Right atrium auricular region (tissue), 2 donors: ENCODE measurements at regions not wholly inside any gene's neighbourhood (a gene's known extent, or its start where the extent isn't known, plus 50 kb on each side); places are given as distances from the start of the nearest gene placed in this dataset.

ENCODE experiments used
- DNase-seq: peaks from one replicate; pipeline ENCODE4 v3.0.0-alpha.2; 2019; ENCODE audit warnings: low spot score
- H3K27ac ChIP-seq, 2 donors: fragments of 200-600 bp; sonication (generic); 1 replicate in 1 of 2; 2 replicates in 1 of 2; pipeline ENCODE4 v1.5.1; 2016 to 2019
- H3K27me3 ChIP-seq, 2 donors: fragments of 200-600 bp; sonication (generic); one replicate each; pipeline versions ENCODE4 v1.5.1 to v1.6.0; 2017 to 2019
- H3K36me3 ChIP-seq: fragments of 200-600 bp; sonication (generic); one replicate; pipeline ENCODE4 v1.5.1; 2016
- H3K4me1 ChIP-seq, 2 donors: fragments of 200-600 bp; sonication (generic); one replicate each; pipeline versions ENCODE4 v1.5.1 to v1.6.0; 2017 to 2019
- H3K4me3 ChIP-seq, 2 donors: fragments of 200-600 bp; sonication (generic); 1 replicate in 1 of 2; 2 replicates in 1 of 2; pipeline ENCODE4 v1.5.1; 2017 to 2019; ENCODE audit warnings: mild to moderate bottlenecking in 1 of 2, moderate library complexity in 1 of 2
- H3K9me3 ChIP-seq, 2 donors: fragments of 200-600 bp; sonication (generic); one replicate each; pipeline ENCODE4 v1.5.1; 2019
- TF ChIP-seq, protein P1 (sequence below), 2 donors: fragments of 200-600 bp; sonication (generic); IDR thresholded peaks; one replicate each; pipeline ENCODE4 v1.5.1; 2019; ENCODE audit warnings: antibody characterized with exemption in 2 of 2

DNA sequence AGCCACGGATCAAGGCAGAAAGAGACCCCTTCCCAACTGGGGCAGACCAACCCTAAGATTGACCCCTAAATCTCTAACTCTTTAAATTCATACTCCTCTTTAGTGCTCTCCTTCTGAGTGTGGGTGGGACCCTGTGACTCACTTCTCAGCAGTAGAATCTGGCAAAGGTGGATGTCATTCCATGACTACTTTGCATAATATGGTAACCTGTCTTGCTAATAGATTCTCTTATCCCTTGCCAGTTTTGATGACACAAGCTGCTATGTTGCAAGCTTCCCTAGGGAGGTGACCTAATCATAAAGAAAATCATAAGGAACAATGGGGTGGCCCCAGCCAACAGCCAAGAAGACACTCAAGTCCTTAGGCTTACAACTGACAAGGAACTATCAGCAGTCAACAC, 155.4 kb upstream of the VWC2 start:
- no peak overlapping the region for H3K27ac ChIP-seq
- TF ChIP-seq, protein P1, sequence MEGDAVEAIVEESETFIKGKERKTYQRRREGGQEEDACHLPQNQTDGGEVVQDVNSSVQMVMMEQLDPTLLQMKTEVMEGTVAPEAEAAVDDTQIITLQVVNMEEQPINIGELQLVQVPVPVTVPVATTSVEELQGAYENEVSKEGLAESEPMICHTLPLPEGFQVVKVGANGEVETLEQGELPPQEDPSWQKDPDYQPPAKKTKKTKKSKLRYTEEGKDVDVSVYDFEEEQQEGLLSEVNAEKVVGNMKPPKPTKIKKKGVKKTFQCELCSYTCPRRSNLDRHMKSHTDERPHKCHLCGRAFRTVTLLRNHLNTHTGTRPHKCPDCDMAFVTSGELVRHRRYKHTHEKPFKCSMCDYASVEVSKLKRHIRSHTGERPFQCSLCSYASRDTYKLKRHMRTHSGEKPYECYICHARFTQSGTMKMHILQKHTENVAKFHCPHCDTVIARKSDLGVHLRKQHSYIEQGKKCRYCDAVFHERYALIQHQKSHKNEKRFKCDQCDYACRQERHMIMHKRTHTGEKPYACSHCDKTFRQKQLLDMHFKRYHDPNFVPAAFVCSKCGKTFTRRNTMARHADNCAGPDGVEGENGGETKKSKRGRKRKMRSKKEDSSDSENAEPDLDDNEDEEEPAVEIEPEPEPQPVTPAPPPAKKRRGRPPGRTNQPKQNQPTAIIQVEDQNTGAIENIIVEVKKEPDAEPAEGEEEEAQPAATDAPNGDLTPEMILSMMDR (IDR thresholded peaks at IDR 0.05) = no peak
- DNase-seq = no peak
- H3K4me1 ChIP-seq = no peaks in the 10 kb centered on the region
- H3K4me3 ChIP-seq = no peak overlapping the region
- no peaks in the 10 kb centered on the region for H3K27me3 ChIP-seq
- H3K36me3 ChIP-seq = no peaks in the 10 kb centered on the region
- peaks cover 0 to 22% of the 10 kb centered on the region in 2 donors for H3K9me3 ChIP-seq

DNA sequence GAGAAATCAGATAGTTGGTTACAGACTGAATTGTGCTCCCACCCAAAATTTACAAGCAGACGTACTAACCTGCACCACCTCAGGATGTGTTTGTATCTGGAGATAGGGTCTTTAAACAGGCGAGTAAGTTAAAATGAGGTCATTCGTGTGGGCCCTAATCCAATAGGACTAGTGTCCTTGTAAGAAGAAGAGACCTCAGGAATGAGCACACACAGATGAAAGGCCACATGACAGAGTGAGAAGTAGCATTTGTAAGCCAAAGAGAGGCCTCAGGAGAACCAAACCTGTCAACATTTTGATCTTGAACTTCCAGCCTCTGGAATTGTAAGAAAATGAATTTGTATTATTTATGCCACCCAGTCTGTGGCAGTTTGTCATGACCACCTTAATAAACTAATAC, 149.5 kb upstream of the VWC2 start:
- TF ChIP-seq, protein P1 (IDR thresholded peaks at IDR 0.05) = no peak
- Histone ChIP-seq H3K4me1 (peaks cover 0 to 8% of the 10 kb centered on the region in 2 donors), H3K4me3 (no peak overlapping the region), H3K9me3 (peaks cover 0 to 22% of the 10 kb centered on the region in 2 donors), H3K27ac (peak overlapping the region in 1 of 2 donors; percentile 58), H3K36me3 (no peaks in the 10 kb centered on the region), H3K27me3 (no peaks in the 10 kb centered on the region)
- DNase-seq = no peak

DNA sequence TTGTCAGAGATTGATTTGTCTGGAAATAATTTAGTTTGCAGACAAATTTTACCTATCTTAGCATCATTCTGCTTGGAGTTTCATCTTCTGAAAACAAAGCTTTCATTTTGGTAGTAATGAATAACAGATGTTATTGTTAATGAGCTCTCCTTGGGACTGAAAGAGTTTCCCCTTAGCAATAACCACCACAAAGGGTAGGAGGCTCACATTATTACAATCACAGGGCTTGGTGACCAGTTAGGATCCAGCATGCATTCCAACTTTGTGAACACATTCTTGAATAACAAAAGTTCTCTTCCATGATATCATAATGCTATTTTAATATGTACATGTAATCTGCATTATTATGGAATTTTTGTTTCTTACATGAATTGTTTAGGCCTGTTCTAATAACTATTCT, 148.8 kb upstream of the VWC2 start:
- no peaks in the 10 kb centered on the region for H3K27me3 ChIP-seq
- no peak overlapping the region for H3K4me3 ChIP-seq
- peaks cover 0 to 8% of the 10 kb centered on the region in 2 donors for H3K4me1 ChIP-seq
- DNase-seq = no peak
- H3K9me3 ChIP-seq = peaks cover 0 to 20% of the 10 kb centered on the region in 2 donors
- H3K27ac ChIP-seq = peak overlapping the region in 1 of 2 donors; percentile 58
- H3K36me3 ChIP-seq = no peaks in the 10 kb centered on the region
- TF ChIP-seq, protein P1 (IDR thresholded peaks at IDR 0.05) = no peak

DNA sequence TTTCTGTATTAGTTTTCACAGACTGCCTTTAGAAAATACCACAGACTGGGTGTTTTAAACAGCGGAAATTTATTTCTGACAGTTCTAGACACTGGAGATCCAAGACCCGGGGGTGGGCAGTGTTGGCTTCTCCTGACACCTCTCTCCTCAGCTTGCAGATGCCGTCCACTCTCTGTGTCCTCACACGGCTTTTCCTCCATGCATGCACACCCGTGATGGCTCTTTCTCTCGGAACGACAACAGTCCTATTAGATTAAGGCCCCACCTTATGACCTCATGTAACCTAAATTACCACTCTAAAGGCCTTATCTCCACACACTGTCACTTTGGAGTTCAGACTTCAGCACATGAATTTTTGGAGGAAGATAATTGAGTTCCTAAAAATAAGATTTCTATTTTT, 142.9 kb upstream of the VWC2 start:
- H3K27ac ChIP-seq = peak overlapping the region; percentile 57 to 82
- no peaks in the 10 kb centered on the region for H3K27me3 ChIP-seq
- no peak for DNase-seq
- H3K36me3 ChIP-seq = no peaks in the 10 kb centered on the region
- H3K4me3 ChIP-seq = no peak overlapping the region
- H3K9me3 ChIP-seq = no peaks in the 10 kb centered on the region
- TF ChIP-seq, protein P1 (IDR thresholded peaks at IDR 0.05) = no peak
- H3K4me1 ChIP-seq = peaks cover 0 to 14% of the 10 kb centered on the region in 2 donors

DNA sequence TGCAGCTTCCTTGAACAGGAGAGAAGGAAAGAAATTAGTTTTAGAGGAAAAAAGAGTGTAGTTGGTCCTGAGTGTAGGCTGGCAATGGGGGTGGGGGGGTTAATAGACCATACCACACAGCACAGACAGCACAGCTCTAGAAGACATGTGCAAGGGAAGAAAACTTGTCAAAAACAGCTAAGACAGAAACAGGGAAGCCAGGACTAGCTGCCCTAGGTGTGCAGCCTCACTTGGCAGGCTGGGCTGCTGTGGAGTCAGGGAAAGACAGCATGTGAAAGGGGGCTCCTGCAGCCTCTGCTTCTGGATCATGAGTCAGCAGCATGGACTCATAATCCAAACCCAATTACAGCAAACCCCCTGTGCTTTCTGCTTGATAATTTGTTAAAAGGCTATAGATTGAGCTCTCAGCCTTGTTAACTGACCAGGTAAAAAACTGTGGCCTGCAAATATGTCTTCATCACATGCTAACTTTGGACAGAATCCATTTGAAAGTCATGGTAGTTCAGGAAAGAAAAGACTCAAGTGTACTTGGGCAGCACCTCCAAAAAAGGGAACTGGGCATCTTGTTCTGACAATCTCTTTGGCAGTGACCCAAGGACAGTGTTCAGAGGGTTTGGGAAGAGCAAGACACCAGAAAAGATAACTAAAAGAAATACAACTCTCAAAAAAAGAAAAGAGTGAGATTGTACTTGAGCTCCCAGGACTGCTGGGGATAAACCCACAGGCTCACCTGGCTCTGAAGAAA, 142.2 kb upstream of the VWC2 start:
- DNase-seq = no peak
- peaks cover 0 to 14% of the 10 kb centered on the region in 2 donors for H3K4me1 ChIP-seq
- H3K27ac ChIP-seq = peak overlapping the region; percentile 57 to 82
- TF ChIP-seq, protein P1 (IDR thresholded peaks at IDR 0.05) = no peak
- no peak overlapping the region for H3K4me3 ChIP-seq
- H3K9me3 ChIP-seq = no peaks in the 10 kb centered on the region
- H3K27me3 ChIP-seq = no peaks in the 10 kb centered on the region
- H3K36me3 ChIP-seq = no peaks in the 10 kb centered on the region

DNA sequence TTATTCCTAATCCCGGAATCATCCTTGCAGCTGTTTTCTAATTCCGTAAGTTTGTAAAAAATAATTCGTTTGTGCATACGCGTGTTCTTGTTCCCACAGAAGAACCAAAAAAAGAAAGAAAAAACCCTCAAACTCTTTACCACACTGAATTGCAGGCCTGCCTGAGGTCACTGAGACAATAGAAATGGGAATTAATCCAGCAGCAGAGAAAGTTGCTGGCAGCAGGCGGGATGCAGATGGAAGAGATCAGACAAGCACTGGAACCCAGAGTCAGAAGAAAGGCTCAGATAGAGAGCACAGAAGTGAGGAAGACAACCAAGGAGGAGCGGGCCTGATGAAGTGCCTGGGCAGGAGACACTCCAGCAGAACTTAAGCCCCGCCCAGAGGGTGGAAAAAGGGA, 141.5 kb upstream of the VWC2 start:
- Histone ChIP-seq H3K4me1 (peaks cover 0 to 14% of the 10 kb centered on the region in 2 donors), H3K27me3 (no peaks in the 10 kb centered on the region), H3K4me3 (no peak overlapping the region), H3K9me3 (no peaks in the 10 kb centered on the region), H3K27ac (peak overlapping the region; percentile 57 to 82), H3K36me3 (no peaks in the 10 kb centered on the region)
- TF ChIP-seq, protein P1 (IDR thresholded peaks at IDR 0.05) = no peak
- DNase-seq = no peak
